B cell (primary cell): ENCODE measurements at regions not wholly inside any gene's neighbourhood (a gene's known extent, or its start where the extent isn't known, plus 50 kb on each side); places are given as distances from the start of the nearest gene placed in this dataset.

Experiments used
- EZH2 ChIP-seq: IDR thresholded peaks from 2 replicates; pipeline ENCODE4 v1.6.1; 2012; ENCODE audit warnings: borderline replicate concordance, low read depth, mild to moderate bottlenecking, moderate library complexity, low read length; ENCODE audit not compliant: insufficient read depth, poor library complexity, severe bottlenecking
- TF ChIP-seq, protein P1 (sequence below): fragments of 200-600 bp; IDR thresholded peaks from one replicate; pipeline ENCODE4 v1.8.0; 2022; ENCODE audit warnings: antibody characterized with exemption, mild to moderate bottlenecking

DNA sequence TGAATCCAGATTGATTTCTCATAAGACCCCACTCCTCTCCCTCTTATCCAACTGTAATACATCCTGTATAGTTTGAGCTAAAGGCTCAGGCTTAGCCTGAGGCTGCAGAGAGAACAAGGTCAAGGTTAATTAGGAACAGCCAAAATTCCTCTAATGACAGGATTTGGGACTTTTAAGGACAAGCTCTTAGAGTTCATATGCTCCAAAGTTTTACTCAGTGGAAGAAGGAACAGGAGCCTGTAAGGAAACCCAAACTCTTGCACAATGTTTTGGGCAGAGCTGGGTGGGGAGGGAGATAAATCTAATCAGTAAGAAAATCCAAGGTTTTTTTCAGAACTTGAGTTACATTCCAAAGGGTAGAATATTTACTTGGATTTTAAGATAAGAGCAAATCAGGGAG is 238.8 kb downstream of the QDPR start:
- TF ChIP-seq, protein P1, sequence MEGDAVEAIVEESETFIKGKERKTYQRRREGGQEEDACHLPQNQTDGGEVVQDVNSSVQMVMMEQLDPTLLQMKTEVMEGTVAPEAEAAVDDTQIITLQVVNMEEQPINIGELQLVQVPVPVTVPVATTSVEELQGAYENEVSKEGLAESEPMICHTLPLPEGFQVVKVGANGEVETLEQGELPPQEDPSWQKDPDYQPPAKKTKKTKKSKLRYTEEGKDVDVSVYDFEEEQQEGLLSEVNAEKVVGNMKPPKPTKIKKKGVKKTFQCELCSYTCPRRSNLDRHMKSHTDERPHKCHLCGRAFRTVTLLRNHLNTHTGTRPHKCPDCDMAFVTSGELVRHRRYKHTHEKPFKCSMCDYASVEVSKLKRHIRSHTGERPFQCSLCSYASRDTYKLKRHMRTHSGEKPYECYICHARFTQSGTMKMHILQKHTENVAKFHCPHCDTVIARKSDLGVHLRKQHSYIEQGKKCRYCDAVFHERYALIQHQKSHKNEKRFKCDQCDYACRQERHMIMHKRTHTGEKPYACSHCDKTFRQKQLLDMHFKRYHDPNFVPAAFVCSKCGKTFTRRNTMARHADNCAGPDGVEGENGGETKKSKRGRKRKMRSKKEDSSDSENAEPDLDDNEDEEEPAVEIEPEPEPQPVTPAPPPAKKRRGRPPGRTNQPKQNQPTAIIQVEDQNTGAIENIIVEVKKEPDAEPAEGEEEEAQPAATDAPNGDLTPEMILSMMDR: no peak
- TF ChIP-seq EZH2: no peak
